NCI-H1105 treated with DMSO at 0.1 percent for 48 hours (cell line): ENCODE measurements at regions not wholly inside any gene's neighbourhood (a gene's known extent, or its start where the extent isn't known, plus 50 kb on each side); places are given as distances from the start of the nearest gene placed in this dataset.
A peak's percentile ranks its signal among the peaks of the same experiment; 100 is the strongest.
"Not testable (repeated sequence)": the region's sequence is repeated elsewhere in the genome, so short reads cannot be mapped to it uniquely, and the experiment has no call there.

Experiments used
- DNase-seq: peaks from one replicate; lab custom pipeline; 2025; lab: John Stamatoyannopoulos, UW

DNA sequence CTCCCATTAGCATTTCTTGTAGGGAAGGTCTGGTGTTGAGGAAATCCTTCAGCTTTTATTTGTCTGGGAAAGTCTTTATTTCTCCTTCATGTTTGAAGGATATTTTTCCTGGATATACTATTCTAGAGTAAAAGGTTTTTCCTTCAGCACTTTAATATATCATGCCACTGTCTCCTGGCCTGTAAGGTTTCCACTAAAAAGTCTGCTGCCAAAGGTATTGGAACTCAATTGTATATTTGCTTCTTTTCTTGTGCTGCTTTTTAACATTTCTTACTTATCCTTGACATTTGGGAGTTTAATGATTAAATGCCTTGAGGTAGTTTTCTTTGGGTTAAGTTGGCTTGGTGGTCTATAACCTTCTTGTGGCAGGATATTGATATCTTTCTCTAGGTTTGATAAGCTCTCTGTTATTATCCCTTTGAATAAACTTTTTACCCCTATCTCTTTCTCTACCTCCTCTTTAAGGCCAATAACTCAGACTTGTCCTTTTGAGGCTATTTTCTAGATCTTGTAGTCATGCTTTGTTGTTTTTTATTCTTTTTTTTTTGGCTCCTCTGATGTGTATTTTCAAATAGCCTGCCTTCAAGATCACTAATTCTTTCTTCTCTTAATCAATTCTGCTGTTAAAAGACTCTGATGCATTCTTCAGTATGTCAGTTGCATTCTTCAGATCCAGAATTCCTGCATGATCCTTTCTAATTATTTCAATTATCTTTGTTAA lies 225.0 kb upstream of the ZNF217 start:
- DNase-seq, result no peak

DNA sequence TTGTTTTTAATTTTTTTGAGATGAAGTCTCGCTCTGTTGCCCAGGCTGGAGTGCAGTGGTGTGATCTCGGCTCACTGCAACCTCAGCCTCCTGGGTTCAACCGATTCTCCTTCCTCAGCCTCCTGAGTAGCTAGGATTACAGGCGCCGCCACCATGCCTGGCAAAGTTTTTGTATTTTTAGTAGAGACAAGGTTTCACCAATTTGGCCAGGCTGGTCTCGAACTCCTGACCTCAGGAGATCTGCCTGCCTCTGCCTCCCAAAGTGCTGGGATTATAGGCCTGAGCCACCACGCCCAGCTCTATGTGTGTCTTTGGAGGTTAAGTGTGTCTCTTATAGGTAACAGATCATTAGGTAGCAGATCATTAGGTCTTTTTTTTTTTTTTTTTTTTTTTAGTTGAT lies 223.9 kb upstream of the ZNF217 start:
- not testable (repeated sequence) for DNase-seq

DNA sequence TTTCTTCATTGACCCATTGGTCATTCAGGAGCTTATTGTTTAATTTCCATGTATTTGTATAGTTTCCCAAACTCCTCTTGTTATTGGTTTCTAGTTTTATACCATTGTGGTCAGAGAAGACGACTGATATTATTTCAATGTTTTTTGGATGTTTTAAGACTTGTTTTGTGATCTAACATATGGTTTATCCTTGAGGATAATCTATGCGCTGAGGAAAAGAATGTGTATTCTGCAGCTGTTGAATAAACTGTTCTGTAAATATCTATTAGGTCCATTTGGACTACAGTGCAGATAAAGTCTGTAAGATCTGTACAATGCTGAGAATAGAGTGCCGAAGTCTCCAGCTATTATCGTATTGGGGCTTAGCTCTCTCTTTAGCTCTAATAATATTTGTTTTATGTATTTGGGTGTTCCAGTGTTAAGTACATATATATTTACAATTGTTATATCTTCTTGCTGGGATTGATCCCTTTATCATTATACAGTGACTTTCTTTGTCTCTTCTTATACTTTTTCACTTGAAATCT lies 223.3 kb upstream of the ZNF217 start:
- no peak for DNase-seq

DNA sequence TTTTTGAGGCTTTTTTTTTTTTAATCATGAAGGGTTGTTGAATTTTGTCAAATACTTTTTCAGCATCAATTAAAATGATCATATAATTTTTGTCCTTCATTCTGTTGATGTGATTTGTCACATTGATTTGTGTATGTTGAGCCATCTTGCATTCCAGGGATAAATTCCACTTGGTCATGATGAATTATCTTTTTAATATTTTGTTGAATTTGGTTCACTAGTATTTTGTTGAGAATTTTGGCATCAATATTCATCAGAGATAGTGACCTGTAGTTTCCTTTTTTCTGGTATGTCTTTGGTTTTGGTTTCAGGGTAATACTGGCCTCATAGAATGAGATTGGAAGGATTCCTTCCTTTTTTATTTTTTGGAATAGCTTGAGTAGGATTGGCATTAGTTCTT lies 221.9 kb upstream of the ZNF217 start:
- DNase-seq, result no peak

DNA sequence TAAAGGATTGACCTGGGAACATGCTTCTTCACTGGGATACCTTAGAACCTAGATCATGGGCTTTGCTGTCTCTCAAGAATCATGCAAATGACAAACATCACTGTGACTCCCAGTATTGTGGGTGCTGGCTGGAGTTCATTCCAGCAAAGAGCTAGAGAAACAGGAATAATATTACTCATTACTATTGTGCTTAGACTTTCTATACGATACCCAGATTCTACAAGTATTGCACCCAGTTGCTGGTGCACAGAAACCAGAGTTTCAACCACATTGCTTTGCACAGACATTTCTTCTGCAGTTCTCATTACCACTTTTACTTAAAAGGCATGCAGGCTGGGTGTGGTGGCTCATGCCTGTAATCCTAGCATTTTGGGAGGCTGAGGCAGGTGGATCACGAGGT lies 220.4 kb upstream of the ZNF217 start:
- DNase-seq, result no peak

DNA sequence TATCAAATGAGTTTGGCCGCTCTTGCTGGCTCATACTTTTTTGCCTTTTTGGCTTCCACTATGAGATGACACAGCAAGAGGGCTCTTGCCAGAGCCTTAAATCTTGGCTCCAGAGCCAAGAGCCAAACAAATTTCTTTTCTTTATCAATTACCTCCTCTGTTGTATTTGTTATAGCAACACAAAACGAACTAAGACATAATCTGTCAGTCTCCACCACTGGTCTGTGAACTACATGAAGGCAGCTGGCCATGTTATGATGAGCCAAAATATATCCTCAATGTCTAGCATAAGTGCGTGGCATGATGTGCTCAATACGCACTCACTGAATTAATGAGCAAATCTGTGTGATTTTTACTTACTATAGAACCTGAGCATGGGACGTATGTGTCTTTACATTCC lies 220.0 kb upstream of the ZNF217 start:
- no peak for DNase-seq

DNA sequence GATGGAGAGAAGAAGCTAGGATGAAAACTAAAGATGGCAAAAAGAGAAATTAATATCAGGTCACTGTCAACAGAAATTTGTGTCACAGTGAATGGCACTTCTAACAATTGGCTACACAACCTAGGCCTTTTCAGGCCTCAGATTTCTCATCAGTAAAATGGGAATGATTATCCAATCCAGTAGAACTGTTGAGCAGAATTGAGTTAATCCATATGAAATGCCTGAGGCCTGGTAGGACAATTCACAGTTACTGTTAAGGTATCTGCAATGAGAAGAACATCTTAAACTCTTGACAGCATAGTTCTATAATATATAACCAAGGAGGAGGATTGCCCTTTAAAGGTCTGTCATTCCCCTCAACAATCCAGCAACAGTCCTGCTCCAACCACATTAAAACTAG lies 217.9 kb upstream of the ZNF217 start:
- no peak for DNase-seq

DNA sequence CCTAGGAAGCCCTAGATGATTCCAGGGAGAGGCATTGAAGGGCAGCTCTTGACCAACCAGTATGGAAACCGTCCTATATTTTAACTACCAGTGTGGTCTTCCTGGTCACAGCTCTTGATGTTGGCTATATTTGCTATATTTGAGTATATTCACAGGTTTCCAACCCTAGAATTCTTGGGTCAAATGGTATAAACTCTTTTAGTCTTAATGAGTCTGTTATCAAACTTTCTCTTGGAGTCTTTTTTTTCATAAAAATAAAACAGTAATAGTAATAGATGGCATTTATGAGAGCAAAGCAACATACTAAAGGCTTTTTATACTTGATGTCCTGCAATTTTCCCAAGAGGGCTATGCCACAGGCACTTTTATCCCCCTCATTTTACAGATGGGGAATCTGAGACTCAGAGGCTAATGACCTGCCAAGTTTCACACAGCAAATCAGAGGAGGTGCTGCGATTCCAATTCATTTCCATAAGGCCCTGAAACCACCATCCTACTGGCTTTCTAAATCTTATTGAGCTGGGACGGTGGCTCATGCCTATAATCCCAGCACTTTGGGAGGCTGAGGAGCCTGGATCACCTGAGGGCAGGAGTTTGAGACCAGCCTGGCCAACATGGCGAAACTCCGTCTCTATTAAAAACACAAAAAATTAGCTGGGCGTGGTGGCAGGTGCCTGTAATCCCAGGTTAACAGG lies 217.2 kb upstream of the ZNF217 start:
- DNase-seq, result no peak

DNA sequence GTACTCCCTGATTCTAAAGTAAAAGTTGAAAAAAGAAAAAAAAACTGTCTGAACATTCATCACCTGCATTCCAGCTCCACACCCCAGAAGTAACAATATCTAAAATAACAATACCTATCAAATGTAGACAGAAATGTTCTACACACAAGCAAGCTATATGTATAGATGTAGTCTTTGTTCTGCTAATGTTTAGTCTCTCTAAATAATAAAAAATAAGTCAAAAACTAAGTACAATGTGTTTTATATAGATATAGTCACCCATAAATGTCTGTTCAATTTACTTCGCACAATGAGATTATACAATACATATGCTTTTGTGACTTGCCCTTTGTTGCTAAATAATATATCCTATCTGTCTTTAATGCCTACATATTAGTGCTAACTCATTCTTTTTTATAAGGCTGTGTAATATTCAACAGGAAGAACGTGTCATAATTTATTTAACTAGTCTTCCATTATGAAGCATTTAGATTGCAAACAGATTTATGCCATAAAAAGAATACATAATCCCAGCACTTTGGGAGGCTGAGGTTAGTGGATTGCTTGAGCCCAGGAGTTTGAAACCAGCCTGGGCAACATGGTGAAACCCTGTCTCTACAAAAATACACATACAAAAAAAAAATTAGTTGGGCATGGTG lies 216.2 kb upstream of the ZNF217 start:
- DNase-seq, result no peak

DNA sequence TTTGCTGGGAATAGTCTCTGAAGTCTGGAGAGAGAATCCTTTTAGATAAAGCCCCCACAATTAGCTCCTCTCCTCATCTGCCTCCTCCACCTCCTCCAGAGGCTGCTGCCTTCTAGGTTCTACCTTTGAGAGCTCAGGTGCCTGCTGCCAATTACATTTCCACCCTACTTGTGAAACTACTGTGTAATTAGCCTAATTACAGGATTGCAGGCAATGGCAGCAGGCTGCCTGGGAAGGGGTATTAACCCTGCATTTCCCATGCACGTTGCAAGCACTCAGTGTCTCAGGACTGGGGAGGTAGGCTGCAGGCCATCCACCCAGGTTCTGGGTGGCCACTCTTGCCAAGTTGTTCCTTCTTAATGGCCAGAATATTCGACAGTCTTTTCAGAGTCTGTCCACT lies 215.6 kb upstream of the ZNF217 start:
- peak; percentile 67 for DNase-seq

DNA sequence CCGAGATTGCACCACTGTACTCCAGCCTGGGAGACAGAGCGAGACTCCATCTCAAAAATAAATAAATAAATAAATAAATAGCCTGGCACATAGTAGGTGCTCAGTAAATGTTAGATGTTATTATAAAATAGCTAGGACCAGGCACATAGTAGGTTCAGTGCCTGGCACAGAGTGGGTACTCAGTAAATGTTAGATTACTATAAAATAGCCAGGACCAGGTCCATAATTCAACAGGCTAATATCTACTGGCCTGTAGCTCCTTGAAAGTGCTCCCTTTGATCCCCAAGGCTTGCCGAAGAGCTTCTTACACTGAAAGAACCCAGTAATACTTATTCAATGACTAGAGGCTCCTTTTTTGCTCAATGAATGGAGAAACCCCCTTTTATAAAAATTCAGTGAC lies 215.1 kb upstream of the ZNF217 start:
- no peak for DNase-seq

DNA sequence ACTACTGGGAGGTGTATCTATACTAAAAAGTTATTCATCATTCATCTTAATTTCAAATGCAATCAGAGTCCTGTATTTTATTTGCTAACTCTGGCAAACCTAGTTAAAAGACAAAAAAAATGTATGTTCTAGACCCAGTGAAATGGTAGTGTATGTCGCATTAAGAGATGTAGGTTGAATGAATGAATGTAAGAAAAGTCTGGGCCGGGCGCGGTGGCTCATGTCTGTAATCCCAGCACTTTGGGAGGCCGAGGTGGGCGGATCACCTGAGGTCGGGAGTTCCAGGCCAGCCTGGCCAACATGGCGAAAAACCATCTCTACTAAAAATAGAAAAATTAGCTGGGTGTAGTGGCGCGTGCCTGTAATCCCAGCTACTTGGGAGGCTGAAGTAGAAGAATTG lies 214.7 kb upstream of the ZNF217 start:
- DNase-seq, result not testable (repeated sequence)

DNA sequence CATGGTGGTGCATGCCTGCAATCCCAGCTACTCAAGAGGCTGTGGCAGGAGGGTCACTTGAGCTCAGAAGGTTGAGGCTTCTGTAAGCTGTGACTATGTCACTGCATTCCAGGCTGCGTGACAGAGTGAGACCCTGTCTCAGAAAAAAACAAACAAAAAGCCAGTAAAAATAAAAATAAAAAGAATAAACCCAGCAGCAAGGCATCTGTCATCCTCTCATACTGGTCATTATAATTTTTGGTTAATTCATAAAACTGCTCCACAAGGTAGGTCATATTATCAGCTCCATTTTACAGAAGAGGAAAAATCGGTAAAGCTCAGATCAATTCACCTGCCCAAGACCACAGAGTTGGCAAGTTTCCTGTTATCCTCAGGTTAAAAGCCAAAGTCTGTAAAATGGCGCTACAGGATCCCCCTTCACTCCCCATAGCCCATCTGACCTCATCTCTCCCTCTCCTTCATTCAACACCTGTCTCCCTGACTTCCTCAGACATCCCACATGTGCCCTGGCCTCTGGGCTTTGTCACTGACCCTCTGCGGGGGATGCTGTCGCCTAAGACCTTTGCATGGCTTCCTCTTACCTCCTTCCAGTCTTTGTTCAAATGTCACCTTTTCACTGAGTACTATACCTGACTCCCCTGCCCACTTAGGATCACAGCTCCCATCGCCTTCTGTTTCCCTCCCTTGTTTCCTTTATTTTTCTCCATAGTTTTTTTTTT lies 213.2 kb upstream of the ZNF217 start:
- no peak for DNase-seq

DNA sequence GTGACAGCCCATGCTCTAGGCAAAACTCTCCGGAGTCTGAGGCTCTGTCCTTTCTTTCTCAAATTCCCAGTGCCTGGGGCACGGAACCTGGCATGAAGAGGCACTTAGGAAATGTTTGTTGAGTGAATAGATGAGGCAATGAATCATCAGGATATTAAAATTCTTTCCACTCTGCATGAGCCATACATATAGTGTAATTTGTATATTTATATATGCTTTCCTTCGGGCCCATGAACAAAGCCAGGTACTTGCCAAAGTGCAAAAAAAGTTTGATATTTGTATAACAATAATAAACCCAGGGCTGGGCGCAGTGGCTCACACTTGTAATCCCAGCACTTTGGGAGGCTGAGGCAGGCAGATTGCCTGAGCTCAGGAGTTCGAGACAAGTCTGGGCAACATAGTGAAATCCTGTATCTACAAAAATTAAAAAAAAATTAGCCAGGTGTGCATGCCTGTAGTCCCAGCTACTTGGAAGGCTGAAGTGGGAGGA lies 212.3 kb upstream of the ZNF217 start:
- DNase-seq, result no peak

DNA sequence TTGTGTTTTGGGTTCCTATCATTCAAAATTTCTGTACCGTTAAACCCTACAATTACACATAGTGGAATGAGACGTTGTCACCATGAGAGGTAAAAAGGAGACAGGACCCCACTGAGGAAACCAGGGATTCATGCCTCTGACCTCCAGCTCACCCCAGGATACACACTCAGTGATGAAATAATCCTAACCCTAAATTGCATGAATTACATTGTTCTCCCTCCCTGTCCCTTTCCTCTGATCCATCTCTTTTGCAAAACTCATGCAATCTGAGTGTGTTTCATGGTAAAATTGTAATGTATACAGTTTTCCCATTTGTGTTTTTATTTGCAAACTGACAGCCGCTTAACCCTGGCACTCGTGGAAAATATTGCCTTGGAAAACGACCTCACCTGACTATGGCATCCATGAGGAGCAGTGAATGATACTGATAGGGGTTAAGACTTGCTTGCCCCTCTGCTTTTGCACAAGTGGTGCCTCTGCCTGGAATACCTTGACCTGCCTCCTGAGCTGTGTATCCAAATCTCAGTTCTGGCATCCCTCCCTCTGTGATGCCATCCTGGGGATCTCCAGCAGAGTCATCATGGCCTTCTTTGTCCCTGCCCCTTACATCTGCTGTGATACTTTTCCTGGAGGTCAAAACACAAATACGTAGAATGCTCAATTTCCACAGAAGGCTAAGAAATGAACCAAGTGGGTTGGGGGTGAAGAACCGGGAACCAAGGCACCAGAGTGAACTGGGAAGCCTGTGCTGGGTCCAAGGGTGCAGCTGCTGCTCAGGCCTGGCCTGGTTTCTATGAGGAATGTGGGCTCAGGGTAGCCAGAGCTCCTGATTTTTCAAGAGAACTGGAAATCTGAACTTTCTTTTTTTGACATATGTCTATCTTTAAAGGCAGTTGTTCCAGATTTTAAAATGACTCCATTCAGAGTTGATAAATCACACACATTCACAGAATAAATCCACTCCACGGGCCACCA lies 211.6 kb upstream of the ZNF217 start:
- DNase-seq, result no peak

DNA sequence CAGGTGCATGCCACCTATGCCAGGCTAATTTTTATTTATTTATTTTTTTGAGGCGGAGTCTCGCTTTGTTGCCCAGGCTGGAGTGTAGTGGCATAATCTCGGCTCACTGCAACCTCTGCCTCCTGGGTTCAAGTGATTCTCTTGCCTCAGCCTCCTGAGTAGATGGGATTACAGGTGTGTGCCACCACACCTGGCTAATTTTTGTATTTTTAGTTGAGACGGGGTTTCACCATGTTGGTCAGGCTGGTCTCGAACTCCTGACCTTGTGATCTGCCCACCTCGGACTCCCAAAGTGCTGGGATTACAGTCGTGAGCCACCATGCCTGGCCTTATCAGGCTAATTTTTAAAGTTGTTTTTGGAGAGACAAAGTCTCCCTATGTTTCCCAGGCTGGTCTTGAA lies 210.7 kb upstream of the ZNF217 start:
- not testable (repeated sequence) for DNase-seq

DNA sequence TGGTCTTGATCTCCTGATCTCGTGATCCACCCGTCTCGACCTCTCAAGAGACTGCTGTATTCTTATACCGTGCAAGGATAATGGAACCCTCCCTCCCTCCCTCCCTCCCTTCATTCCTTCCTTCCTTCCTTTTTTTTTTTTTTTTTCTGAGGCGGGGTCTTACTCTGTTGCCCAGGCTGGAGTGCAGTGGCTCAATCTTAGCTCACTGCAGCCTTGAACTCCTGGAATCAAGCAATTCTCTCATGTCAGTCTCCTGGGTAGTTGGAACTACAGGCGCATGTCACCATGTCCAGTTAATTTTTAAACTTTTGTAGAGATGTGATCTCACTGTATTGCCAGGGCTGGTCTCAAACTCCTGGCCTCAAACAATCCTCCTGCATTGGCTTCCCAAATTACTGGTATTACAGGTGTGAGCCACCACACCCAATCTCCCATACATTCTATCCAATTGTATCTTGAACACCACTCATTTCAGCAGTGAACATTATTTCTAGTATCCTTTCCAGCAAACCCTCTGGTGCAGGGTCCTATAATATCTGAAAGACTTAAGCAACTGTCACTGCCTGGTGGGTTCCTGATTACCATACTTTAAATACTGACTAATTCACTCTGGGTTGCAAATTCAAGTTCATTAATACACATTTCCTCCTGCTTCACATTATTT lies 210.0 kb upstream of the ZNF217 start:
- DNase-seq, result no peak

DNA sequence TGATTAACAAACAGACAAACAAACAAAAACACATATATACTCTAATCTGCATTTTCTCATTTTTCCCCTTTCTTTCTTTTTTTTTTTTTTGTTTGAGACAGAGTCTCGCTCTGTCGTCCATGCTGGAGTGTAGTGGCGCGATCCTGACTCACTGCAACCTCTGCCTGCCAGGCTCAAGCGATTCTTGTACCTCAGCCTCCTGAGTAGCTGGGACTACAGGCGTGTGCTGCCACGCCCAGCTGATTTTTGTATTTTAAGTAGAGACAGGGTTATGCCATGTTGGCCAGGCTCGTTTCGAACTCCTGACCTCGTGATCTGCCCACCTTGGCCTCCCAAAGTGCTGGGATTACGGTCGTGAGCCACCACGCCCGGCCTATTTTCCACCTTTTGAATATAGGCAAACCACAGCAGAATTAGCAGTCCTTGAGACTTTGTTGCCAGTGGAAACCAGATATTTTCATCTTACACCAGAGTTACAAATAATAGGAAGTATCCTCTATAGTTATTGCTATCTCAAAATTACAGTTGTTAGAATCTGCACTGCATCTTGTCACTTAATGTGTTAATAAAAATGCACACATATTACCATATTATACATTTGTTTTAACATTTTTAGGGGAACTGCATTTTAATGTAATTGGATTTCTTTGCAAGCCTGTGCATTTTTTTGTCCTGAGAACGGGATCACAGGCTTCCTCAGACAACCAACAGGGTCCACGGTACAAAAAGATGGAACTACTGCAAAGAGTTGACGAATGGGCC lies 208.2 kb upstream of the ZNF217 start:
- no peak for DNase-seq

DNA sequence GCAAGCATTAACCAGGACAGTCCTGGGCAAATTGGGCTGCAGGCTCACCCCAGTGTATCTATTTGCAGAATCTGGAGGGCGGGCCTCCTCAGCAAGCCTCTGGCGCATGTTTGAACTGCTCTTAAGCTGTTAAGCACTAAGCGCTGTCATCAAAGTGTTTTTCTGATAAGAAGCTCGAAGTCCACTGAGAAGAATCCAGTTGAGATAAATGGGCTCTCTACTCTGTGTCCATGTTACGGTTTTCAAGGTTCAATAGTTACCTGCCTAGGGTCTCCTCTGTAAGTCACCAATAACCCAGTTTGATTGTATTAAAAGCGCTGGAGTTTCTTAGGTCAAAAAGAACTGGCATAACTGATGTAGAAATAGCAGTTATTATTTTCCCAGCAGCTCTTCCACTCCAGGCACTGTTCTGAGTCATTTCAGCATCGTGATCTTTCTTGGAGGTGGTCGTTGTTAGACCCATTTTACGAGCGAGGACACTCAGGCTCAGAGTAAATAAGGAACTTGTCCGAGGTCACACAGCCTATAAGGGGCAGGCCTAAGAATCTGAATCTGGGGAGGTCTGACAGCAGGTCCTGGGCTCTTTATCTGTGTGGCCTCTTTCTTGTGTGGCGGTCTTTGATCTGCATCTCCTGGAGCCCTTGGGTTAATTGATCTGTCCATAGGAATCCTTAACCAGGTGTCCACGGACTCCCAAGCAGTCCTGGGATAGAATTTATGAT lies 207.4 kb upstream of the ZNF217 start:
- no peak for DNase-seq
